ENCODE measurements at regions not wholly inside any gene's neighbourhood (a gene's known extent, or its start where the extent isn't known, plus 50 kb on each side); places are given as distances from the start of the nearest gene placed in this dataset.

- CTCF ChIA-PET (ENCODE audit: partially characterized antibody): no interaction called here
- Histone ChIP-seq H3K4me2 (ENCODE audit: insufficient read depth in 1 of 2, low read depth in 2 of 2, low read length in 2 of 2) (no peak overlapping the region), H4K5ac (ENCODE audit: insufficient read length, low read depth, low read length) (no peak overlapping the region)
- TF ChIP-seq SP1 (IDR thresholded peaks at IDR 0.05; ENCODE audit: low read depth, low read length): no peak
- TF ChIP-seq CBX5 (IDR thresholded peaks at IDR 0.05; ENCODE audit: low read depth, low read length): no peak
- TF ChIP-seq NRF1 (IDR thresholded peaks at IDR 0.05; ENCODE audit: low read depth, low read length): no peak
- no peak for TF ChIP-seq CTBP2 (IDR thresholded peaks at IDR 0.05; ENCODE audit: borderline replicate concordance, insufficient read depth, insufficient read length, low read length)
- TF ChIP-seq BACH1 (IDR thresholded peaks at IDR 0.05; ENCODE audit: low read length): no peak
- no peak for TF ChIP-seq ATF3 (IDR thresholded peaks at IDR 0.05; ENCODE audit: insufficient read depth, low read depth, low read length)
- no peak for TF ChIP-seq USF2 (IDR thresholded peaks at IDR 0.05; ENCODE audit: low read length)
- no peak for TF ChIP-seq SIRT6 (IDR thresholded peaks at IDR 0.05; ENCODE audit: low read length)
- TF ChIP-seq YY1 (IDR thresholded peaks at IDR 0.05; ENCODE audit: low read depth, low read length): no peak
- TF ChIP-seq RBBP5 (IDR thresholded peaks at IDR 0.05; ENCODE audit: borderline replicate concordance, low read depth, low read length): no peak
- no peak for TF ChIP-seq CTCF (IDR thresholded peaks at IDR 0.05; ENCODE audit: control extremely low read depth in 1 of 3, insufficient read depth in 1 of 3, low read depth in 1 of 3, low read length in 3 of 3)
- TF ChIP-seq RXRA (IDR thresholded peaks at IDR 0.05; ENCODE audit: insufficient read depth, low read depth, low read length): no peak
Measured at GRCh38 chr5:124178050-124178449, 568.4 kb downstream of the ZNF608 start.

More at GRCh38 chr5:124178050-124178449, 568.4 kb downstream of the ZNF608 start:
- Histone ChIP-seq H2AFZ (ENCODE audit: low read length) (no peak overlapping the region), H2BK5ac (ENCODE audit: low read depth, low read length) (no peak overlapping the region), H4K8ac (ENCODE audit: extremely low read depth, insufficient read depth, low read length) (no peak overlapping the region), H3K27me3 (replicated peaks in 1 of 4; ENCODE audit: control insufficient read depth in 3 of 4, extremely low read depth in 1 of 4, insufficient read depth in 3 of 4, low read length in 3 of 4) (no peaks in the 10 kb centered on the region), H3K4ac (replicated peaks; ENCODE audit: insufficient read length, low read depth, low read length) (no peak overlapping the region), H3K23ac (ENCODE audit: insufficient read length) (no peak overlapping the region), H3K14ac (ENCODE audit: insufficient read length) (no peak overlapping the region), H2BK20ac (ENCODE audit: low read length) (no peak overlapping the region), H4K91ac (replicated peaks; ENCODE audit: insufficient read length, low read length) (no peak overlapping the region), H3K9me3 (ENCODE audit: insufficient read depth in 2 of 2, low read depth in 1 of 2, low read length in 1 of 2) (peaks cover 4 to 10% of the 10 kb centered on the region in 2 experiments; a peak in 1 of 4 replicates), H3K79me2 (ENCODE audit: control insufficient read depth in 1 of 2, insufficient read depth in 2 of 2, low read length in 2 of 2) (no peaks in the 10 kb centered on the region), H3K9ac (replicated peaks in 1 of 4; ENCODE audit: extremely low read depth in 1 of 4, low read depth in 3 of 4, low read length in 3 of 4) (no peak overlapping the region), H3K23me2 (ENCODE audit: low read depth, low read length) (no peaks in the 10 kb centered on the region), H3K79me1 (ENCODE audit: low read depth, low read length) (no peaks in the 10 kb centered on the region), H2BK12ac (ENCODE audit: low read depth, low read length) (no peak overlapping the region), H3K27ac (ENCODE audit: low read depth, low read length) (no peak overlapping the region), H2AK5ac (ENCODE audit: low read depth, low read length) (no peak overlapping the region), H4K20me1 (replicated peaks in 1 of 2; ENCODE audit: control insufficient read depth in 1 of 2, insufficient read depth in 2 of 2, low read length in 2 of 2) (no peaks in the 10 kb centered on the region), H2BK120ac (replicated peaks; ENCODE audit: low read depth, low read length) (no peak overlapping the region), H3K4me3 (ENCODE audit: extremely low read depth in 1 of 4, insufficient read depth in 2 of 4, low read depth in 3 of 4, low read length in 4 of 4) (peak overlapping the region in 1 of 4 experiments; percentile 8; a peak in 1 of 8 replicates), H2BK15ac (ENCODE audit: low read length) (no peak overlapping the region), H3K4me1 (replicated peaks in 1 of 4; ENCODE audit: control insufficient read depth in 3 of 4, insufficient read depth in 4 of 4, low read length in 3 of 4) (no peaks in the 10 kb centered on the region), H3K56ac (replicated peaks; ENCODE audit: insufficient read length, low read depth, low read length) (no peak overlapping the region), H3K18ac (ENCODE audit: extremely low read depth, low read length) (no peak overlapping the region), H3K36me3 (ENCODE audit: control insufficient read depth in 2 of 4, insufficient read depth in 4 of 4, low read length in 3 of 4) (no peaks in the 10 kb centered on the region; a peak in 1 of 8 replicates)
- POLR2A ChIA-PET (ENCODE audit: partially characterized antibody): no interaction called here
- DNase-seq (ENCODE audit: low read depth in 1 of 2, low spot score in 2 of 2) (no peak), FAIRE-seq (no peak)

Measured in H1 (cell line).